LNCaP clone FGC (cell line): ENCODE measurements at regions not wholly inside any gene's neighbourhood (a gene's known extent, or its start where the extent isn't known, plus 50 kb on each side); places are given as distances from the start of the nearest gene placed in this dataset.
A peak's percentile ranks its signal among the peaks of the same experiment; 100 is the strongest.

Experiments
- DNase-seq: peaks from one replicate; pipeline ENCODE4 v3.0.0-alpha.2; 2011; ENCODE audit warnings: low read depth
- H3K4me3 ChIP-seq: 2 replicates; pipeline ENCODE4 v1.5.1; 2011; ENCODE audit warnings: mild to moderate bottlenecking, low read depth, low read length, control low read depth
- TF ChIP-seq, protein P1 (sequence below): IDR thresholded peaks from 2 replicates; pipeline ENCODE4 v1.5.1; 2012; ENCODE audit warnings: mild to moderate bottlenecking; ENCODE audit not compliant: control insufficient read depth, insufficient read depth; ENCODE audit errors: extremely low read depth

DNA sequence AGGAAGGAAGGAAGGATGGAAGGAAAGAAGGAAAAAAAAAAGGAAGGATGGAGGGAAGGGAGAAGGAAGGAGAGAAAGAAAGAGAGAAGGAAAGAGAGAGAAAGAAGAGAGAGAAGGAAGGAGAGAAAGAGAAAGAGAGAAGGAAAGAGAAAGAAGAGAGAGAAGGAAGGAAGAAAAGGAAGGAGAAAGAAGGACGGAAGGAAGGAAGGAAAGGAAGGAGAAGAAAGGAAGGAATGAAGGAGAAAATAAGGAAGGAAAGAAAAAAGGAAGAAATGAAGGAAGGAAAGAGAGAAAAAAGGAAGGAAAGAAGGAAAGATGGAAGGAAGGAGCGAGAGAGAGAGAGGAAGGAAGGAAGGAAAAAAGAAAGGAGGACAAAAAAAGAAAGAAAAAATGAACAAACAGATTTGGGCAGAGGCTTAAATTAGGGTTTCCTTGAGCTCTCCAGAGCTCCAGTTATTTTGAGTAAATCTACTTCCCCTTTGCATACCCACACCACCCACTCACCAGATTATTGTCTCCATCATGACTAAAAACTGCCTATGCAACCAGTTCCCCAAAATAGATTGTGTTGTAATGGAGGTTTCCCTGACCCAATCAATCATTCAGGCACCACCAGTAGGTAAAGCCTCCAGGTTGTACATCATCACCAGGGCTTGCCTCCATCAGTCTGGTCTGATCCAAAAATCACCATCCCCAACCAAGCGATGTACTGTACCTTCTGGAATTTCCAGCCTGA is 1722.9 kb upstream of the PCDH10 start:
- DNase-seq = no peak
- TF ChIP-seq, protein P1, sequence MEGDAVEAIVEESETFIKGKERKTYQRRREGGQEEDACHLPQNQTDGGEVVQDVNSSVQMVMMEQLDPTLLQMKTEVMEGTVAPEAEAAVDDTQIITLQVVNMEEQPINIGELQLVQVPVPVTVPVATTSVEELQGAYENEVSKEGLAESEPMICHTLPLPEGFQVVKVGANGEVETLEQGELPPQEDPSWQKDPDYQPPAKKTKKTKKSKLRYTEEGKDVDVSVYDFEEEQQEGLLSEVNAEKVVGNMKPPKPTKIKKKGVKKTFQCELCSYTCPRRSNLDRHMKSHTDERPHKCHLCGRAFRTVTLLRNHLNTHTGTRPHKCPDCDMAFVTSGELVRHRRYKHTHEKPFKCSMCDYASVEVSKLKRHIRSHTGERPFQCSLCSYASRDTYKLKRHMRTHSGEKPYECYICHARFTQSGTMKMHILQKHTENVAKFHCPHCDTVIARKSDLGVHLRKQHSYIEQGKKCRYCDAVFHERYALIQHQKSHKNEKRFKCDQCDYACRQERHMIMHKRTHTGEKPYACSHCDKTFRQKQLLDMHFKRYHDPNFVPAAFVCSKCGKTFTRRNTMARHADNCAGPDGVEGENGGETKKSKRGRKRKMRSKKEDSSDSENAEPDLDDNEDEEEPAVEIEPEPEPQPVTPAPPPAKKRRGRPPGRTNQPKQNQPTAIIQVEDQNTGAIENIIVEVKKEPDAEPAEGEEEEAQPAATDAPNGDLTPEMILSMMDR = no peak
- no peak overlapping the region for H3K4me3 ChIP-seq

DNA sequence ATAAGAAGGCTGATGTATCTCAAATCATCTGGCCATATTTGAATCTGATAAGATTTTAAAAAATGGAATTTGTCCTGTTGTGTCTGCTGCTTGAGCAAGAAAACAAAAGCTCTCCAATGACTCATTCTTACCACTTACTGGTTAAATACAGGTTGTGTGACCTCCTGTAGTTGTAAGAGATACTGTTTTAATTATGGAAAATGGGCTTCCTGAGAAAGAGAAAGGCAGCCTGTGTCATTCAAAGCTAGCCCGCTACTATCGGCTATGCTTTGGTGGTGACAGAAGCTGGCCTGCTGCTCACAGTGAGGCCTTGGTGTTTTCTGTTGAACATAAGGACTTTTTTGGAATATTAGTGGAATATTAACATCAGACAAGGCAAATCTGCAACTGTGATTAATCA is 1722.1 kb upstream of the PCDH10 start:
- TF ChIP-seq, protein P1 = no peak
- no peak for DNase-seq

DNA sequence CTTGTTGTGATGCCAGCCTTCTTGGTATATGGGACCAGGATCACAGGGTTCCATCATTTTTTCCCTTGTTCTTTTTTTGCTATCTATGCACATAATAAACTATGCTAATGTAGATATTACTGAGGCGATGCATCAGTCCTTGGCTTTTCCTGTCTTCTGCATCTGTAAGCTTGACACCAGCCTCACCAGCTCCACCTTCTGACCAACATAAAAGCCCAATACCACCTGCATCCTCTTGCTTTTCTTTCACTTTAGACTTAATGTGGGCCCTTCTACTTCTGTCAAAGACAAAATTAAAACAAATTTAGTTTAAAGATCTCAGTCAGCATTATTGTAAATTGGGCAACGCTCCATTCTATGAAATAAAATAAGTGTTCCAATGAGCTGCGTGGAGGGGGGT is 1718.8 kb upstream of the PCDH10 start:
- TF ChIP-seq, protein P1 = 0 out of 2 replicates have a peak, but pooled peaks have one; percentile 6
- DNase-seq = no peak
- H3K4me3 ChIP-seq = no peak overlapping the region

More for the DNA sequence above, 1722.1 kb upstream of the PCDH10 start:
- no peak overlapping the region for H3K4me3 ChIP-seq

DNA sequence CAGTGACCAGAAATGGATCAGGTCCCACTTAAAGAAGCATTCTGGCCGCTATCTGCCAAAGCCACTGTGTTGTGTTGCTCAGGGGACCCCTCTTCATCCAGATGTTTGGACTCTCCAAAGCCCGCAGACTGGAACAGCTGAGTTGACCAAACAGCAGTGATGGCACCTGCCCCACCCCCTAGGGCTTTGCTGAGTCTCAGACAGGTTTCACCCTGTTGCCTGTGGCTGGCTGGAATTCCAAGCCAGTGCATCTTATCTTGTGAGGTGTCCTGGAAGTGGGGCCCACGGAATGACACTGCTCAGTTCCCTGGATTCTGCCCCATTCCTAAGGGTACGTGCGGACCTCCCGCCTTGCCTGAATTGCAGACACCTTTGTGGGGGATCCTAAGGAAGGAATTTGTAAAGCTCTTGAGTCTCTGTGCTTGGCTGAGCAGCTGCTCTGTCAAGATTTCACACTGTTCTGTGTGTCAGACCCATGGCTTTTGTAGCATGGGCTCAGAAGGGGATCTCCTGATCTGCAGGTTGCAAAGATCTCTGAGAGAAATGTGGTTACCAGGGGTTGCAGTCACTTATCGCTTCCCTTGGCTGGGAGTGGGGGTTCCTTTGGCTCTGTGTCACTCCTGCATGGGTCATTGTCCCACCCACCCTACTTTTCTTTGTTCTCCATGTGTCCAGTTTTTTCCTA is 1707.9 kb upstream of the PCDH10 start:
- TF ChIP-seq, protein P1 = no peak
- H3K4me3 ChIP-seq = no peak overlapping the region
- DNase-seq = no peak

DNA sequence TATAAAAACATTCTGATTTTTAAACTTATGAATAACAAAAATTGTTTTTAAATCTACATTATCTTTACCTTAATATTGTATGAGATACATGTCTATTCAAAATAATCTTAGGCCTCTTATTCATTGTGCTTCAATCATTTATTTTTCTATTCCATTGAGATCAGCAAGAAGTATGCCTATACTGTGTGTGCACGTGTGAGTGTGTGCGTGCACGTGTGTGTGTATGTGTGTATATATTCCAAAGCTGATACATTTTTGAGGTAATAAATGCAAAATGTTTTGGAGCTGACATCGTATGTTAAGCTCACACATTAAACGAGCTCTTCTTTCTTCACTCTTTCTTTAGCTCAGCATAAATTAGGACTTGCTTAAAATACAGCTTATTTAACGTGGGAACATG is 1701.2 kb upstream of the PCDH10 start:
- TF ChIP-seq, protein P1 = no peak
- H3K4me3 ChIP-seq = no peak overlapping the region
- no peak for DNase-seq

DNA sequence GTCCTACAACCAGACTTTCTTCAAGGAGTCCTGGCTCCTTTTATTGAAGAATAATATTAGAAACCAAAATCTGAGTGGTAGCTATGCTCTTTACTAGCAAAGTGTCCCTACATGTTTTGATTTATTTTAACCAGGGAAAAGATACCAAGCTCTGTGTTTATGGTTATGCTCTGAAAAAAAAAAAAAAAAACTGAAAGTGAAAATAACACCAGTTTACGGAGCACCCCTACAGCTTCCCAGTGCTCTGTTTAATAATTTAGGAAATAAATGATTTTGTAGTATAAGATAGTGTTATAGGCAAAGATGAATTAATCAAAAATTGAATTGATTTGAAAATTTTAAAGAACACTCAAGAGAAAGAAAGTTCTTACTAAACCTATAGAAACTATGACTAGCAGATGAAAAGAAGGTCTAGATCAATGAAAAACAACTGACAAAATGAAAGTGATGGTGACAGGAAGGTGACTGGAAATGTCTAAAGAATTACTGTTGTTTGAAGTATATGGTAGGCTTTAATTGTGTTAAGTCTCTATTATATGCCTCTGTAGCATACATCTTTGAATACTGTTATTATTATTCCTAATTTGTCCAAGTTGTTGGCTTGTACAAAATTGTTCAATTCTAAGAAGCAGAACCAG is 1698.4 kb upstream of the PCDH10 start:
- no peak overlapping the region for H3K4me3 ChIP-seq
- TF ChIP-seq, protein P1 = no peak
- no peak for DNase-seq
